K562 (cell line): ENCODE measurements at regions not wholly inside any gene's neighbourhood (a gene's known extent, or its start where the extent isn't known, plus 50 kb on each side); places are given as distances from the start of the nearest gene placed in this dataset.

Experiments used
- ATAC-seq: fragments of 200-7000 bp; cut with Tn5 transposase; 3 replicates; pipeline ENCODE4 v1.9.1; 2020; ENCODE audit warnings: moderate library complexity
- BruUV-seq: library from RNA; stranded (reverse); fragments of 400-500 nt; replicated peaks from 2 replicates; lab custom pipeline; 2021; lab: Mats Ljungman, UMichigan
- CTCF ChIA-PET: fragments of 300-600 bp; formaldehyde crosslinking; extraction: SDS; loops from one replicate; lab custom pipeline; 2021; ENCODE audit warnings: low intra/inter-chr PET ratio; lab: Yijun Ruan, JAX
- POLR2A ChIA-PET: fragments of 300-600, 350-650 bp; sonication (Branson Sonifier 250); formaldehyde crosslinking; extraction: SDS; loops from one replicate; lab custom pipeline; 2021; ENCODE audit warnings: antibody characterized with exemption, inconsistent platforms; lab: Yijun Ruan, JAX
- DNase-seq, 4 experiments: peaks; one replicate each; pipeline versions ENCODE4 v3.0.0 to v3.0.0-alpha.2; 2011 to 2018; ENCODE audit warnings: low spot score in 3 of 4, mixed read lengths in 3 of 4; ENCODE audit errors: extremely low read depth in 1 of 4
- FAIRE-seq: peaks from 2 replicates; lab custom pipeline; 2011; peaks lifted over from hg19 to GRCh38; lab: Jason Lieb, UNC
- H2AFZ ChIP-seq: 2 replicates; pipeline ENCODE4 v1.6.0; 2011; ENCODE audit warnings: low read depth, low read length, control low read depth, inconsistent platforms
- H3K27ac ChIP-seq: fragments of 200-600 bp; 3 replicates; pipeline ENCODE4 v1.8.0; 2011; ENCODE audit warnings: low read depth, mild to moderate bottlenecking, control low read depth, inconsistent platforms, low read length, moderate library complexity, mixed read lengths; ENCODE audit errors: extremely low read depth
- H3K27me3 ChIP-seq, 2 experiments: fragments of 300-600 bp in 1 of 2; 2 replicates in 1 of 2; 3 replicates in 1 of 2; pipeline versions ENCODE4 v1.6.0 to v1.8.0; 2011; ENCODE audit warnings: inconsistent platforms in 2 of 2, low read length in 2 of 2, mild to moderate bottlenecking in 1 of 2, mixed read lengths in 1 of 2, moderate library complexity in 1 of 2; ENCODE audit not compliant: control insufficient read depth in 2 of 2, insufficient read depth in 2 of 2
- H3K36me3 ChIP-seq: fragments of 300-600 bp; 3 replicates; pipeline ENCODE4 v1.8.0; 2011; ENCODE audit warnings: mild to moderate bottlenecking, low read length, inconsistent platforms; ENCODE audit not compliant: control insufficient read depth, insufficient read depth
- H3K4me1 ChIP-seq, 2 experiments: fragments of 200-600 bp in 1 of 2; replicated peaks in 1 of 2; 2 replicates in 1 of 2; 3 replicates in 1 of 2; pipeline versions ENCODE4 v1.5.1 to v1.8.0; 2011; ENCODE audit warnings: inconsistent platforms in 2 of 2, low read length in 2 of 2, mild to moderate bottlenecking in 1 of 2, mixed read lengths in 1 of 2, moderate library complexity in 1 of 2; ENCODE audit not compliant: control insufficient read depth in 2 of 2, insufficient read depth in 2 of 2
- H3K4me2 ChIP-seq: 2 replicates; pipeline ENCODE4 v1.6.1; 2011; ENCODE audit warnings: low read length, control low read depth, inconsistent platforms, mixed read lengths; ENCODE audit not compliant: insufficient read depth
- H3K4me3 ChIP-seq: fragments of 200-600 bp; sonication (generic), shearing (Covaris generic); 2 replicates; pipeline ENCODE4 v1.5.1; 2016; ENCODE audit warnings: control low read depth, inconsistent platforms
- H3K79me2 ChIP-seq: fragments of 200-600 bp; 3 replicates; pipeline ENCODE4 v1.8.0; 2011; ENCODE audit warnings: low read length, inconsistent platforms; ENCODE audit not compliant: control insufficient read depth, insufficient read depth
- H3K9ac ChIP-seq, 2 experiments: 2 replicates each; pipeline versions ENCODE4 v1.6.0 to v1.6.1; 2011; ENCODE audit warnings: low read depth in 2 of 2, low read length in 2 of 2, control low read depth in 1 of 2, inconsistent platforms in 1 of 2, mild to moderate bottlenecking in 1 of 2, mixed read lengths in 1 of 2; ENCODE audit not compliant: insufficient read depth in 1 of 2
- H3K9me1 ChIP-seq: one replicate; pipeline ENCODE4 v1.6.0; 2011; ENCODE audit warnings: inconsistent platforms, mild to moderate bottlenecking, low read length, moderate library complexity; ENCODE audit not compliant: control insufficient read depth, insufficient read depth
- H3K9me3 ChIP-seq: replicated peaks from 2 replicates; pipeline ENCODE4 v1.5.1; 2011; ENCODE audit warnings: low read depth, low read length, inconsistent platforms; ENCODE audit not compliant: control insufficient read depth, insufficient read depth
- H4K20me1 ChIP-seq: replicated peaks from 2 replicates; pipeline ENCODE4 v1.6.1; 2011; ENCODE audit warnings: low read length, inconsistent platforms, mixed read lengths; ENCODE audit not compliant: control insufficient read depth, insufficient read depth
- CHD1 ChIP-seq: fragments of 200-600 bp; sonication (generic); IDR thresholded peaks from one replicate; pipeline ENCODE4 v1.6.1; 2012; ENCODE audit warnings: mild to moderate bottlenecking, moderate library complexity, low read length, inconsistent platforms
- JUN ChIP-seq, 2 experiments: sonication (generic) in 1 of 2; formaldehyde crosslinking in 1 of 2; IDR thresholded peaks; 2 replicates each; pipeline versions ENCODE4 v1.6.1 to v1.8.0; 2012 to 2022; ENCODE audit warnings: borderline replicate concordance in 2 of 2, mild to moderate bottlenecking in 2 of 2, improper control_type of control experiment in 1 of 2, low read depth in 1 of 2, low read length in 1 of 2, missing genetic modification reagents in 1 of 2
- NUFIP1 ChIP-seq: fragments of 450-650 bp; IDR thresholded peaks from 2 replicates; pipeline ENCODE4 v1.6.1; 2018; ENCODE audit not compliant: partially characterized antibody
- PHF21A ChIP-seq: fragments of 450-650 bp; IDR thresholded peaks from 2 replicates; pipeline ENCODE4 v1.6.1; 2017; ENCODE audit warnings: low read depth, borderline replicate concordance
- ZNF584 ChIP-seq: fragments of 200-800 bp; sonication (Bioruptor generic); IDR thresholded peaks from 2 replicates; pipeline ENCODE4 v1.6.1; 2016; ENCODE audit warnings: low read depth, mild to moderate bottlenecking, missing genetic modification characterization, missing compliant biosample characterization
- WGBS: fragments of 100-300 bp; shearing (Covaris generic); methylation state at CpG from one replicate; pipeline ENCODE4 v1.1.6; 2016; ENCODE audit warnings: low coverage, mixed read lengths; ENCODE audit not compliant: insufficient coverage; ENCODE audit errors: missing lambda C conversion rate; 5-methylcytosine and 5-hydroxymethylcytosine counted together
- in situ Hi-C: fragments of 300-500 bp; cut with MboI; formaldehyde crosslinking; loops from 4 replicates; pipeline ENCODE4 v1.15.0; 2018; ENCODE audit warnings: inconsistent platforms, mixed read lengths
- intact Hi-C: fragments of 100-400 bp; cut with micrococcal nuclease; formaldehyde crosslinking; loops from 2 replicates; pipeline ENCODE4 v1.14.2; 2022
- TF ChIP-seq, protein P1 (sequence below): fragments of 450-650 bp; formaldehyde crosslinking; IDR thresholded peaks from 2 replicates; pipeline ENCODE4 v1.4.0; 2020; ENCODE audit warnings: mild to moderate bottlenecking

DNA sequence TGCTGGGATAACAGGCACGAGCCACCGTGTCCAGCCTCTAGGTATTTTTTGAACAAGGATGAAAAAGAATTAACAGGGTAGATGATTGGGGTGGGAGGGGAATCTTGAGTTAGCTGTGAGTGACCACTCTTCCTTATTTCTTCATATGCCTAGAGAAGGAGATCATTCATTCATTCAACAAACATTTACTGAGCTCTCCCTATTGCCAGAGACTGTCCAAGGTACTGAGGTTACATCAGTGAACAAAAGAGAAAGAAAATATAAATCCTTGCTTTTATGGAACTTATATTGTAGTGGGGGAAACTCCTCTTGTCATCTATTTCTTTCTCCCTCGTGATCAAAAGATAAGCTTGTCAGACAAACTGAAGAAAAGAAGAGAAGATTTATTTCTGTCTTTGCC lies 62.9 kb downstream of the S1PR1 start (continued):
- TF ChIP-seq CHD1 (no peak), NUFIP1 (no peak), ZNF584 (CRISPR knock-in tag) (no peak), PHF21A (no peak)
- TF ChIP-seq, protein P1, sequence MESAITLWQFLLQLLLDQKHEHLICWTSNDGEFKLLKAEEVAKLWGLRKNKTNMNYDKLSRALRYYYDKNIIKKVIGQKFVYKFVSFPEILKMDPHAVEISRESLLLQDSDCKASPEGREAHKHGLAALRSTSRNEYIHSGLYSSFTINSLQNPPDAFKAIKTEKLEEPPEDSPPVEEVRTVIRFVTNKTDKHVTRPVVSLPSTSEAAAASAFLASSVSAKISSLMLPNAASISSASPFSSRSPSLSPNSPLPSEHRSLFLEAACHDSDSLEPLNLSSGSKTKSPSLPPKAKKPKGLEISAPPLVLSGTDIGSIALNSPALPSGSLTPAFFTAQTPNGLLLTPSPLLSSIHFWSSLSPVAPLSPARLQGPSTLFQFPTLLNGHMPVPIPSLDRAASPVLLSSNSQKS (CRISPR knock-in tag) = no peak

DNA sequence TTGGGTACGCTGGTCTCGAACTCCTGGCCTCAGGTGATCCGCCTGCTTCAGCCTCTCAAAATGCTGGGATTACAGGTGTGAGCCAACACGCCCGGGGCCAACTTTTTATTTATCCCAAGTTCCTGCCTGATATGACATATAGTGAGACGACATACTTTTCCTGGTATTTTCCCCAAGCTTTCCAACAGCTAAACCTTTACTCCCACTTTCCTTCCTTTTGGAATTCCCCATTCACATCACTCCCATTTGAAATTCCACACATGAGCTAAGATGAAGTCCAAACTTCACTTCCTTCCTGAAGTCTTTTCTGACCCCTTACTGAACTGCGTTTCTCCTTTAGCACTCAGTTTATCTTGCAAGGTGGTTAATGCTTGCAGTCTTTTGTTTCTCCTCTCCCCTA lies 64.1 kb downstream of the S1PR1 start:
- Histone ChIP-seq H3K9me1 (no peaks in the 10 kb centered on the region), H2AFZ (no peak overlapping the region)
- no peak for ATAC-seq
- POLR2A ChIA-PET = interaction anchor here (1.8 kb wide), 1 partner anchor 13 kb away, joined by 4 read pairs; no protein-coding TSS in a partner anchor
- TF ChIP-seq JUN (IDR thresholded peaks at IDR 0.05; ENCODE audit: borderline replicate concordance, low read depth, low read length) = no peak
- no peak for TF ChIP-seq JUN (CRISPR knock-in tag; IDR thresholded peaks at IDR 0.05; ENCODE audit: borderline replicate concordance)
- TF ChIP-seq, all 486 proteins: peak for 0
- WGBS = 0% methylated on average over 7 of the region's 7 CpGs
- Histone ChIP-seq H3K4me3 (no peak overlapping the region), H3K27me3 (peaks cover 0 to 2% of the 10 kb centered on the region in 2 experiments; a peak in 1 of 5 replicates), H3K36me3 (no peaks in the 10 kb centered on the region), H3K27ac (no peak overlapping the region), H4K20me1 (no peaks in the 10 kb centered on the region), H3K4me1 (no peaks in the 10 kb centered on the region), H3K79me2 (no peaks in the 10 kb centered on the region), H3K4me2 (no peak overlapping the region), H3K9ac (no peak overlapping the region), H3K9me3 (no peaks in the 10 kb centered on the region)
- CTCF ChIA-PET = no interaction called here
- no peak for FAIRE-seq
- no peak for DNase-seq
- no TSS peak for BruUV-seq
- intact Hi-C loops (no loop called here), in situ Hi-C loops (no loop called here)
